Frontal cortex (tissue), 3 donors: ENCODE measurements at regions not wholly inside any gene's neighbourhood (a gene's known extent, or its start where the extent isn't known, plus 50 kb on each side); places are given as distances from the start of the nearest gene placed in this dataset.
"Not testable (repeated sequence)": the region's sequence is repeated elsewhere in the genome, so short reads cannot be mapped to it uniquely, and the experiment has no call there.

Experiments used
- DNase-seq, 2 donors: peaks; one replicate each; pipeline ENCODE4 v3.0.0; 2012; ENCODE audit warnings: low spot score in 2 of 2
- FAIRE-seq: peaks from 2 replicates; lab custom pipeline; 2012; peaks lifted over from hg19 to GRCh38; lab: Jason Lieb, UNC
- donor health status: control.
- donor health status: control.
- donor health status: control.

- DNase-seq (no peak), FAIRE-seq (no peak)
Measured at GRCh38 chrX:95539041-95539440, 1145.6 kb upstream of the DIAPH2 start.

GRCh38 chrX:95549552-95549951, 1135.1 kb upstream of the DIAPH2 start:
- not testable (repeated sequence) for DNase-seq, FAIRE-seq

- DNase-seq (no peak), FAIRE-seq (no peak)
Measured at GRCh38 chrX:95585321-95585720, 1099.3 kb upstream of the DIAPH2 start.

GRCh38 chrX:95612350-95612749, 1072.3 kb upstream of the DIAPH2 start:
- FAIRE-seq = no peak

GRCh38 chrX:95622200-95622599, 1062.4 kb upstream of the DIAPH2 start:
- FAIRE-seq = no peak
- DNase-seq = no peak

More at GRCh38 chrX:95612350-95612749, 1072.3 kb upstream of the DIAPH2 start:
- DNase-seq = no peak

GRCh38 chrX:95626748-95627147, 1057.9 kb upstream of the DIAPH2 start:
- DNase-seq = no peak
- no peak for FAIRE-seq

GRCh38 chrX:95628796-95629195, 1055.8 kb upstream of the DIAPH2 start:
- no peak for DNase-seq
- no peak for FAIRE-seq

- no peak for DNase-seq
- no peak for FAIRE-seq
Measured at GRCh38 chrX:95629737-95630136, 1054.9 kb upstream of the DIAPH2 start.

- no peak for DNase-seq
- FAIRE-seq = no peak
Measured at GRCh38 chrX:95640226-95640625, 1044.4 kb upstream of the DIAPH2 start.

GRCh38 chrX:95645738-95646137, 1038.9 kb upstream of the DIAPH2 start:
- DNase-seq (no peak), FAIRE-seq (no peak)

GRCh38 chrX:95662200-95662599, 1022.4 kb upstream of the DIAPH2 start:
- FAIRE-seq = no peak
- DNase-seq = no peak

GRCh38 chrX:95666056-95666455, 1018.6 kb upstream of the DIAPH2 start:
- FAIRE-seq = no peak
- DNase-seq = no peak

GRCh38 chrX:95675011-95675410, 1009.6 kb upstream of the DIAPH2 start:
- no peak for FAIRE-seq
- DNase-seq = no peak

- no peak for DNase-seq
- FAIRE-seq = no peak
Measured at GRCh38 chrX:95675794-95676193, 1008.8 kb upstream of the DIAPH2 start.

GRCh38 chrX:95678679-95679078, 1006.0 kb upstream of the DIAPH2 start:
- FAIRE-seq (no peak), DNase-seq (no peak)

GRCh38 chrX:95693365-95693764, 991.3 kb upstream of the DIAPH2 start:
- no peak for FAIRE-seq
- DNase-seq = no peak

- FAIRE-seq (no peak), DNase-seq (no peak)
Measured at GRCh38 chrX:95703696-95704095, 980.9 kb upstream of the DIAPH2 start.

GRCh38 chrX:95716841-95717240, 967.8 kb upstream of the DIAPH2 start:
- no peak for FAIRE-seq
- no peak for DNase-seq

- DNase-seq (no peak), FAIRE-seq (no peak)
Measured at GRCh38 chrX:95718746-95719145, 965.9 kb upstream of the DIAPH2 start.

GRCh38 chrX:95721011-95721410, 963.6 kb upstream of the DIAPH2 start:
- FAIRE-seq = no peak
- no peak for DNase-seq

- FAIRE-seq (no peak), DNase-seq (no peak)
Measured at GRCh38 chrX:95728446-95728845, 956.2 kb upstream of the DIAPH2 start.

GRCh38 chrX:95729401-95729800, 955.2 kb upstream of the DIAPH2 start:
- DNase-seq (no peak), FAIRE-seq (no peak)

- FAIRE-seq = no peak
Measured at GRCh38 chrX:95733426-95733825, 951.2 kb upstream of the DIAPH2 start.

More at GRCh38 chrX:95733426-95733825, 951.2 kb upstream of the DIAPH2 start:
- DNase-seq = no peak
